GM23338 (cell line): ENCODE measurements at regions not wholly inside any gene's neighbourhood (a gene's known extent, or its start where the extent isn't known, plus 50 kb on each side); places are given as distances from the start of the nearest gene placed in this dataset.

Experiments used
- ATAC-seq: fragments of 200-7000 bp; cut with Tn5 transposase; 3 replicates; pipeline ENCODE4 v1.9.1; 2020
- DNase-seq: peaks from one replicate; pipeline ENCODE4 v3.0.0-alpha.2; 2015; ENCODE audit warnings: low spot score
- H2AFZ ChIP-seq: fragments of 200-600 bp; sonication (generic); 2 replicates; pipeline ENCODE4 v1.8.0; 2016; ENCODE audit warnings: antibody characterized with exemption, mild to moderate bottlenecking, moderate library complexity
- H3F3A ChIP-seq: fragments of 200-600 bp; sonication (generic); replicated peaks from 2 replicates; pipeline ENCODE4 v1.8.0; 2017; ENCODE audit warnings: antibody characterized with exemption, mixed run types, low read depth
- H3K27ac ChIP-seq: fragments of 200-600 bp; sonication (generic); 2 replicates; pipeline ENCODE4 v1.6.1; 2016; ENCODE audit warnings: low read depth
- H3K27me3 ChIP-seq: fragments of 200-600 bp; sonication (generic); 2 replicates; pipeline ENCODE4 v1.8.0; 2016; ENCODE audit warnings: mild to moderate bottlenecking, mixed run types, moderate library complexity; ENCODE audit not compliant: insufficient read depth
- H3K36me3 ChIP-seq: fragments of 200-600 bp; sonication (generic); 2 replicates; pipeline ENCODE4 v1.8.0; 2016; ENCODE audit warnings: mild to moderate bottlenecking; ENCODE audit not compliant: insufficient read depth
- H3K4me1 ChIP-seq: fragments of 200-600 bp; sonication (generic); 2 replicates; pipeline ENCODE4 v1.8.0; 2016; ENCODE audit warnings: mild to moderate bottlenecking, moderate library complexity; ENCODE audit not compliant: insufficient read depth
- H3K4me2 ChIP-seq: fragments of 200-600 bp; sonication (generic); 2 replicates; pipeline ENCODE4 v1.7.1; 2017; ENCODE audit warnings: mixed run types
- H3K4me3 ChIP-seq: fragments of 200-600 bp; sonication (generic); 2 replicates; pipeline ENCODE4 v1.6.1; 2016; ENCODE audit warnings: mixed run types
- H3K79me2 ChIP-seq: fragments of 200-600 bp; sonication (generic); replicated peaks from 2 replicates; pipeline ENCODE4 v1.8.0; 2017; ENCODE audit warnings: mild to moderate bottlenecking; ENCODE audit not compliant: insufficient read depth
- H3K9me2 ChIP-seq: fragments of 200-600 bp; sonication (generic); 2 replicates; pipeline ENCODE4 v1.8.0; 2017; ENCODE audit not compliant: insufficient read depth
- H4K20me1 ChIP-seq: fragments of 200-600 bp; sonication (generic); replicated peaks from 2 replicates; pipeline ENCODE4 v1.8.0; 2017; ENCODE audit warnings: mild to moderate bottlenecking; ENCODE audit not compliant: insufficient read depth
- H3K27ac Mint-ChIP-seq: 2 replicates; pipeline ENCODE4 v1.8.0; 2020; ENCODE audit warnings: inconsistent platforms, mild to moderate bottlenecking, moderate library complexity, mixed read lengths
- H3K27me3 Mint-ChIP-seq: 3 replicates; pipeline ENCODE4 v1.8.0; 2022; ENCODE audit warnings: low read depth, mild to moderate bottlenecking, moderate library complexity, mixed read lengths, inconsistent platforms; ENCODE audit not compliant: insufficient read depth, poor library complexity
- H3K36me3 Mint-ChIP-seq: 3 replicates; pipeline ENCODE4 v1.8.0; 2021; ENCODE audit warnings: low read depth, mild to moderate bottlenecking, inconsistent platforms, moderate library complexity, mixed read lengths
- H3K4me1 Mint-ChIP-seq: 3 replicates; pipeline ENCODE4 v1.8.0; 2020; ENCODE audit warnings: mild to moderate bottlenecking, inconsistent platforms, mixed read lengths
- H3K4me3 Mint-ChIP-seq: 3 replicates; pipeline ENCODE4 v1.8.0; 2021; ENCODE audit warnings: moderate library complexity, mild to moderate bottlenecking, inconsistent platforms, mixed read lengths
- H3K9me3 Mint-ChIP-seq: 3 replicates; pipeline ENCODE4 v1.8.0; 2020; ENCODE audit warnings: moderate library complexity, mild to moderate bottlenecking, inconsistent platforms, mixed read lengths
- CREB1 ChIP-seq: fragments of 250-450 bp; sonication (Bioruptor Pico); IDR thresholded peaks from 2 replicates; pipeline ENCODE4 v1.5.0; 2020; ENCODE audit warnings: low read depth, mild to moderate bottlenecking, moderate library complexity
- CTCF ChIP-seq, 2 experiments: fragments of 200-600 bp in 1 of 2; sonication (generic) in 1 of 2; conservative IDR thresholded peaks; 2 replicates each; pipeline versions ENCODE4 v1.5.1 to v1.6.1; 2016 to 2017; ENCODE audit warnings: antibody characterized with exemption in 2 of 2, low read depth in 2 of 2, mild to moderate bottlenecking in 2 of 2, moderate library complexity in 1 of 2
- ETS1 ChIP-seq: IDR thresholded peaks from 2 replicates; pipeline ENCODE4 v1.6.1; 2016; ENCODE audit warnings: antibody characterized with exemption
- EZH2 ChIP-seq: fragments of 200-600 bp; sonication (generic); IDR thresholded peaks from one replicate; pipeline ENCODE4 v1.8.0; 2017; ENCODE audit warnings: antibody characterized with exemption, mild to moderate bottlenecking, low read depth; ENCODE audit not compliant: unreplicated experiment
- EZH2phosphoT487 ChIP-seq: fragments of 200-600 bp; sonication (generic); IDR thresholded peaks from one replicate; pipeline ENCODE4 v1.8.1; 2018; ENCODE audit warnings: antibody characterized with exemption; ENCODE audit not compliant: unreplicated experiment
- NANOG ChIP-seq: IDR thresholded peaks from 2 replicates; pipeline ENCODE4 v1.6.1; 2016; ENCODE audit warnings: antibody characterized with exemption, borderline replicate concordance
- POLR2AphosphoS5 ChIP-seq: IDR thresholded peaks from 2 replicates; pipeline ENCODE4 v1.6.1; 2016; ENCODE audit warnings: antibody characterized with exemption, low read depth
- REST ChIP-seq: IDR thresholded peaks from one replicate; pipeline ENCODE4 v1.6.1; 2018; ENCODE audit warnings: antibody characterized with exemption; ENCODE audit not compliant: unreplicated experiment
- STAT1 ChIP-seq: IDR thresholded peaks from one replicate; pipeline ENCODE4 v1.6.1; 2016; ENCODE audit warnings: antibody characterized with exemption; ENCODE audit not compliant: unreplicated experiment
- TF ChIP-seq, protein P1 (sequence below): fragments of 250-450 bp; sonication (Bioruptor Pico); IDR thresholded peaks from 2 replicates; pipeline ENCODE4 v1.5.0; 2020; ENCODE audit warnings: mild to moderate bottlenecking, moderate library complexity

DNA sequence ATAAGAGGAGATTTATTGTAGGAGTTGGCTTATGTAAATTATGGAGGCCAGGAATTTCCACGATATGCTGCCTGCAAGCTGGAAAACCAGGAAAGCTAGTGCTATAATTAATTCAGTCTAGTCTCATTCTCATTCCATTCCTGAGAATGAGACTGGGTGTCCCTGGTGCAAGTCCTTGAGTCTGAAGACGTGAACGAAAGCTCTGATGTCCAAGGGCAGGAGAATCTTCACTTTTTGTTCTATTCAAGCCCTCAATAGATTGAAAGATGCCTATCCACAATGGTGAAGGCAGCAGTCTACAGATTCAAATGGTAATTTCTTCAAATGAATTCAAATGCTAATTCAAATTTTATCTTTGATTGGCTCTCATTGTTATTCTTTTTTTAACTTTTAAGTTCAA is 851.1 kb upstream of the MGAT4C start (continued):
- TF ChIP-seq CTCF (conservative IDR thresholded peaks at IDR 0.05; ENCODE audit: low read depth in 2 of 2) (no peak), EZH2 (no peak)

DNA sequence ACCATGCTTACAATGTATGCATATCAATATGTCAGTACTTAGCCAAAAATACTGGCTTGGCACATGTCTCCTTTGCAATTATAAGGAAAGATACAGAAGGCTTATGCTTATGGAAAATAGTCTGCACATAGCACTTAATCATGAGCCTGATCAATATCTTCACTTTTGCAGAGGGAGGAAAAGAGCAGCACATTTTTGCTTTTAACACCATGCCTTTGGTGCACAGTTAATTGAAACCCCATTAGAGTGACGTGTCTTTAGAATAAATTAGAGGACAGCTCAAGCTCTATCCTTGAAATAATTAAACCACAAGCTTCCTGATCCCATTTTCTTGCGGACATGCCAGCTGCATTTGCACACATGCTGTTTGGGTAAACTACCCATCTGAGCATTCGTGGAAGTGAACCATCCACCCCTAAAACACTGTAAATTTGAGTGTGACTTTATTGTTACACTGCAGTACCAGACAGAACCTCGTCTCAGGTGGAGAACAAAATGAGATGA is 839.9 kb upstream of the MGAT4C start:
- no peak overlapping the region for H3K4me3 Mint-ChIP-seq
- Histone ChIP-seq H3K27ac (no peak overlapping the region), H3K4me3 (no peak overlapping the region), H3K9me2 (no peaks in the 10 kb centered on the region), H3K27me3 (no peaks in the 10 kb centered on the region), H2AFZ (no peak overlapping the region), H3K4me1 (peaks cover 3% of the 10 kb centered on the region; the same call in 1 of the 2 replicates), H3F3A (no peaks in the 10 kb centered on the region), H3K36me3 (no peaks in the 10 kb centered on the region), H3K79me2 (no peaks in the 10 kb centered on the region), H3K4me2 (no peak overlapping the region), H4K20me1 (no peaks in the 10 kb centered on the region)
- H3K4me1 Mint-ChIP-seq: no peaks in the 10 kb centered on the region
- H3K27me3 Mint-ChIP-seq: no peaks in the 10 kb centered on the region
- H3K36me3 Mint-ChIP-seq: peaks cover 11% of the 10 kb centered on the region; the same call in 2 of the 3 replicates
- peaks cover 15% of the 10 kb centered on the region for H3K9me3 Mint-ChIP-seq
- ATAC-seq (no peak), DNase-seq (no peak)
- H3K27ac Mint-ChIP-seq: no peak overlapping the region; the same call in 1 of the 2 replicates
- TF ChIP-seq REST (no peak), POLR2AphosphoS5 (no peak), NANOG (no peak), STAT1 (no peak), CTCF (conservative IDR thresholded peaks at IDR 0.05; ENCODE audit: low read depth in 2 of 2) (no peak), EZH2 (no peak), CREB1 (CRISPR knock-in tag) (no peak), ETS1 (no peak), EZH2phosphoT487 (no peak)
- TF ChIP-seq, protein P1, sequence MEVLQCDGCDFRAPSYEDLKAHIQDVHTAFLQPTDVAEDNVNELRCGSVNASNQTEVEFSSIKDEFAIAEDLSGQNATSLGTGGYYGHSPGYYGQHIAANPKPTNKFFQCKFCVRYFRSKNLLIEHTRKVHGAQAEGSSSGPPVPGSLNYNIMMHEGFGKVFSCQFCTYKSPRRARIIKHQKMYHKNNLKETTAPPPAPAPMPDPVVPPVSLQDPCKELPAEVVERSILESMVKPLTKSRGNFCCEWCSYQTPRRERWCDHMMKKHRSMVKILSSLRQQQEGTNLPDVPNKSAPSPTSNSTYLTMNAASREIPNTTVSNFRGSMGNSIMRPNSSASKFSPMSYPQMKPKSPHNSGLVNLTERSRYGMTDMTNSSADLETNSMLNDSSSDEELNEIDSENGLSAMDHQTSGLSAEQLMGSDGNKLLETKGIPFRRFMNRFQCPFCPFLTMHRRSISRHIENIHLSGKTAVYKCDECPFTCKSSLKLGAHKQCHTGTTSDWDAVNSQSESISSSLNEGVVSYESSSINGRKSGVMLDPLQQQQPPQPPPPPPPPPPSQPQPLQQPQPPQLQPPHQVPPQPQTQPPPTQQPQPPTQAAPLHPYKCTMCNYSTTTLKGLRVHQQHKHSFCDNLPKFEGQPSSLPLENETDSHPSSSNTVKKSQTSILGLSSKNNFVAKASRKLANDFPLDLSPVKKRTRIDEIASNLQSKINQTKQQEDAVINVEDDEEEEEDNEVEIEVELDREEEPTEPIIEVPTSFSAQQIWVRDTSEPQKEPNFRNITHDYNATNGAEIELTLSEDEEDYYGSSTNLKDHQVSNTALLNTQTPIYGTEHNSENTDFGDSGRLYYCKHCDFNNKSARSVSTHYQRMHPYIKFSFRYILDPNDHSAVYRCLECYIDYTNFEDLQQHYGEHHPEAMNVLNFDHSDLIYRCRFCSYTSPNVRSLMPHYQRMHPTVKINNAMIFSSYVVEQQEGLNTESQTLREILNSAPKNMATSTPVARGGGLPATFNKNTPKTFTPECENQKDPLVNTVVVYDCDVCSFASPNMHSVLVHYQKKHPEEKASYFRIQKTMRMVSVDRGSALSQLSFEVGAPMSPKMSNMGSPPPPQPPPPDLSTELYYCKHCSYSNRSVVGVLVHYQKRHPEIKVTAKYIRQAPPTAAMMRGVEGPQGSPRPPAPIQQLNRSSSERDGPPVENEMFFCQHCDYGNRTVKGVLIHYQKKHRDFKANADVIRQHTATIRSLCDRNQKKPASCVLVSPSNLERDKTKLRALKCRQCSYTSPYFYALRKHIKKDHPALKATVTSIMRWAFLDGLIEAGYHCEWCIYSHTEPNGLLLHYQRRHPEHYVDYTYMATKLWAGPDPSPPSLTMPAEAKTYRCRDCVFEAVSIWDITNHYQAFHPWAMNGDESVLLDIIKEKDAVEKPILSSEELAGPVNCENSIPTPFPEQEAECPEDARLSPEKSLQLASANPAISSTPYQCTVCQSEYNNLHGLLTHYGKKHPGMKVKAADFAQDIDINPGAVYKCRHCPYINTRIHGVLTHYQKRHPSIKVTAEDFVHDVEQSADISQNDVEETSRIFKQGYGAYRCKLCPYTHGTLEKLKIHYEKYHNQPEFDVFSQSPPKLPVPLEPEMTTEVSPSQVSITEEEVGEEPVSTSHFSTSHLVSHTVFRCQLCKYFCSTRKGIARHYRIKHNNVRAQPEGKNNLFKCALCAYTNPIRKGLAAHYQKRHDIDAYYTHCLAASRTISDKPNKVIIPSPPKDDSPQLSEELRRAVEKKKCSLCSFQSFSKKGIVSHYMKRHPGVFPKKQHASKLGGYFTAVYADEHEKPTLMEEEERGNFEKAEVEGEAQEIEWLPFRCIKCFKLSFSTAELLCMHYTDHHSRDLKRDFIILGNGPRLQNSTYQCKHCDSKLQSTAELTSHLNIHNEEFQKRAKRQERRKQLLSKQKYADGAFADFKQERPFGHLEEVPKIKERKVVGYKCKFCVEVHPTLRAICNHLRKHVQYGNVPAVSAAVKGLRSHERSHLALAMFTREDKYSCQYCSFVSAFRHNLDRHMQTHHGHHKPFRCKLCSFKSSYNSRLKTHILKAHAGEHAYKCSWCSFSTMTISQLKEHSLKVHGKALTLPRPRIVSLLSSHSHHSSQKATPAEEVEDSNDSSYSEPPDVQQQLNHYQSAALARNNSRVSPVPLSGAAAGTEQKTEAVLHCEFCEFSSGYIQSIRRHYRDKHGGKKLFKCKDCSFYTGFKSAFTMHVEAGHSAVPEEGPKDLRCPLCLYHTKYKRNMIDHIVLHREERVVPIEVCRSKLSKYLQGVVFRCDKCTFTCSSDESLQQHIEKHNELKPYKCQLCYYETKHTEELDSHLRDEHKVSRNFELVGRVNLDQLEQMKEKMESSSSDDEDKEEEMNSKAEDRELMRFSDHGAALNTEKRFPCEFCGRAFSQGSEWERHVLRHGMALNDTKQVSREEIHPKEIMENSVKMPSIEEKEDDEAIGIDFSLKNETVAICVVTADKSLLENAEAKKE (CRISPR knock-in tag): no peak
